Prostate gland (tissue), 2 donors: ENCODE measurements at regions not wholly inside any gene's neighbourhood (a gene's known extent, or its start where the extent isn't known, plus 50 kb on each side); places are given as distances from the start of the nearest gene placed in this dataset.

Experiments used
- CTCF ChIP-seq, 4 experiments: fragments of 200-600 bp in 2 of 4; fragments of 450-650 bp in 2 of 4; sonication (generic) in 2 of 4; IDR thresholded peaks; 1 replicate in 3 of 4; 2 replicates in 1 of 4; pipeline ENCODE4 v1.5.1; 2016 to 2019; ENCODE audit warnings: antibody characterized with exemption in 4 of 4, mild to moderate bottlenecking in 2 of 4, moderate library complexity in 2 of 4
- POLR2A ChIP-seq: fragments of 450-650 bp; IDR thresholded peaks from one replicate; pipeline ENCODE4 v1.6.1; 2016; ENCODE audit warnings: antibody characterized with exemption, mild to moderate bottlenecking
- POLR2AphosphoS5 ChIP-seq: sonication (generic); formaldehyde crosslinking; IDR thresholded peaks from one replicate; pipeline ENCODE4 v1.6.1; 2017; ENCODE audit warnings: antibody characterized with exemption

- TF ChIP-seq CTCF (IDR thresholded peaks at IDR 0.05) (no peak), POLR2A (no peak), POLR2AphosphoS5 (no peak)
Measured at GRCh38 chr15:77759896-77760592, 127.3 kb upstream of the LINGO1 start.
